GM19372 (cell line): ENCODE measurements at regions not wholly inside any gene's neighbourhood (a gene's known extent, or its start where the extent isn't known, plus 50 kb on each side); places are given as distances from the start of the nearest gene placed in this dataset.
"Not testable (repeated sequence)": the region's sequence is repeated elsewhere in the genome, so short reads cannot be mapped to it uniquely, and the experiment has no call there.

Source experiments
- ATAC-seq: cut with Tn5 transposase; IDR thresholded peaks from one replicate; pipeline ENCODE4 v1.9.1; 2021; ENCODE audit warnings: mild to moderate bottlenecking, low read depth, moderate library complexity; ENCODE audit not compliant: unreplicated experiment

- no peak for ATAC-seq
Observed at GRCh38 chr5:124210111-124210910, 536.1 kb downstream of the ZNF608 start.

GRCh38 chr5:124207118-124207517 lies 539.3 kb downstream of the ZNF608 start:
- ATAC-seq, result no peak

GRCh38 chr5:124206540-124206939 lies 539.9 kb downstream of the ZNF608 start:
- ATAC-seq, result no peak

GRCh38 chr5:124203303-124203702 lies 543.1 kb downstream of the ZNF608 start:
- ATAC-seq, result no peak

DNA sequence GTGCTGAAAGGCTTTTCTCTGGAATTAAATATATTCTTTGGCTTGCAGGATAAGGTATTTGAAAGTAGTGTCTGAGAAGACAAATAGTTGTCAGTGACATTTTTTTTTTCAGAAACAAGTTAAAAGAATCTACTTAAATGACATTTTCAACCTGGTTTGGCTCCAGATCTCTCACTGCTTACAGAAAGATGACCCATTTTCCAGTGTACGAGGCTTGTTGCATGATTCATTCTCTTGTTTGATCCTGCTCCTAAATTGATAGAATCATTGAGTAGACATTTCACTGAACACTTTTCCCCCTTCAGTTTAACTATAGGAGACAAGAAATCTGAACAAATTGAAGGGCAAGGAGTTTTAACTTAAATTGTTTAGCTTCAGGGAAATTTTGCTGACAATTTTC lies 546.1 kb downstream of the ZNF608 start:
- no peak for ATAC-seq

DNA sequence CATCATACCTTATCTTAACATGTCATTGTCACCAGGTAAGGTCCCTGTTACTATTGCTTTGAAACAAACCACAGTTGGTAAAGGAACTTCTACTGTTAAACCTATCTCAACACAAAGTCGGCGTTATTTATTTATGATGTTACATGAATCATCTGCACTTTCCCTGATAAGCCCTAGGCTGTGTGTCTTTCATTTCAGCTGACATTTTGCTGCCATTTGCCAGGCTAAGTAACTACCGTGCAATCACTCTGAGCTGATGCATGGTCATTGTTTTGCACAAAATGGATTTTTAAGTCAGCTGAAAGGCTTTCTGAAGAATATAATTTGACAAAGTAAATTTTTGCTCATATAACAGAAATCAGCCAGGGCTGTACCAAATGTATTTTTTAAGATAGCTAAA lies 546.5 kb downstream of the ZNF608 start:
- ATAC-seq, result no peak

- ATAC-seq, result no peak
Observed at GRCh38 chr5:124195411-124195810, 551.0 kb downstream of the ZNF608 start.

DNA sequence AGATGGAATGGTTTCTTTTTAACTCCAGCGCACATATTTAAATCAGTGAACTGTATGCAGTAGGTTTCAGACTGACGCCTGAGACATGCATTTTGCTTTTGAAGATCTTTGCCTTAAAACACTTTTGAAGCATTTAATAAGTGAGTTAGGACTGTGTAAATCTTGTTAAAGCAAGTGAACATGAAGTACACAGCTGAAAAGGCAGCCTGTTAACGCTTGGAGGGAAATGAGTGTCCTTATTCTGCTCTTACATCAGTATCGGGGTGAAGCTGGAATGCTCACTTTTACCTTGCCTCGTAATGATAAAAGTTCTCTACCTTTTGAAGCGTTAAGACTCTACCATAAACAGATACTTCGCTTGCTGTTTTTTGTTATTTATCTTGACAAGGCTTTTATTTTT lies 552.2 kb downstream of the ZNF608 start:
- ATAC-seq, result no peak

DNA sequence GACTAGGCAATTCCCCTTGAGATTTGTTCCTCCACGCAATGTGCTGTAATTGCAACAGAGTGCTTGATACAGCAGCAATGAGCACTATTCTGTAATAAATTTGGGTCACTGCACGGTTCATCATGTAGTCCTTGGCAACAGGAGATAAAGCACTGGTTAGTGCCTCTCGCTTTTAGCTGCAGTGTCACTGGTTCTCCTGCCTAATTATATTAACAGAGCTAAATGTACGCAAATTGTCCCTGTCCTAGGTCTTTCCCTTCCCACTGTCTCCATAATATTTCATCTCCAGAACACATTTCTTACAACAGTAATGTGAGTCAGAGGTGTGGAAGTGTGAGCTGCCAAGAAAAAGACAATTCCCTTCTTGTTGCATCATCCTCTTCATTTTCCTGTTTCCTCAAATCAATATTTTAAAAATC lies 553.1 kb downstream of the ZNF608 start:
- ATAC-seq, result no peak

- no peak for ATAC-seq
Observed at GRCh38 chr5:124192716-124193115, 553.7 kb downstream of the ZNF608 start.

DNA sequence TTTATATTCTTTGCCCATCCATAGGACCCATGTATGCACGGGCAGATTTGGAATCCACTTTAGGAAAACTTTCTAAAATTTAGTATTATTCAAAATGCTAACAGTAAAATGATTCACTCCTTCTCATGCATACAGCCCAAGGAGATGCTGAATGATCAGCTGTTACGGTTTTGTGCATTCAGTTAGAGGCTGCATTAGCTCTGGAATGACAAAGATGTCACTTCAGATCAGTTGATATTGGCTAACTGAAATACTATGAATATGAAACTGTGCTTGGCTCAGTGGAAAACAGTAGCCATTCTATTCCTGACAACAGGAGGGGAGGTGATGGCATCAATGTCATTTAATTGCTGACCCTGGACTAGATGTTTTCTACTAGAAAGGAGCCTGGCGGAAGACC lies 560.7 kb downstream of the ZNF608 start:
- ATAC-seq, result no peak

DNA sequence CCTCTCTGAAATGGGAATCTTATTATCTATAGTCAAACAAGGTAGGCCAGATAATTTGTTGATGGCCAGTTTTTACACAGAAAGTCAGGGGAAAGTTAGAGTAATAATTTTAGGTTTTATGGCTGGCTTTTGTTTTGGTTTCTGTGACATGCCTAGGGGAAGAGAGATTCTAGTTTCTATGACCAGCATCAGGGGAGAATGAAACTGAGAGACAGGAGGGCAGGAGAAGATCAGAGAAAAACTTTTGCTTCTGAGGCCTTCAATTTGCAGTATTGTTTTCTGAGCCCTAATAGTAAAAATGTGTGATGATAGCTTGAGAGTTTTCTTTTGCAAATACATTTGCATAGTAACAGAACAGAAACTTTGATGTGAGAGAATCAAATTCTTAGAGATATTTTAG lies 564.3 kb downstream of the ZNF608 start:
- peak; percentile 54 for ATAC-seq

DNA sequence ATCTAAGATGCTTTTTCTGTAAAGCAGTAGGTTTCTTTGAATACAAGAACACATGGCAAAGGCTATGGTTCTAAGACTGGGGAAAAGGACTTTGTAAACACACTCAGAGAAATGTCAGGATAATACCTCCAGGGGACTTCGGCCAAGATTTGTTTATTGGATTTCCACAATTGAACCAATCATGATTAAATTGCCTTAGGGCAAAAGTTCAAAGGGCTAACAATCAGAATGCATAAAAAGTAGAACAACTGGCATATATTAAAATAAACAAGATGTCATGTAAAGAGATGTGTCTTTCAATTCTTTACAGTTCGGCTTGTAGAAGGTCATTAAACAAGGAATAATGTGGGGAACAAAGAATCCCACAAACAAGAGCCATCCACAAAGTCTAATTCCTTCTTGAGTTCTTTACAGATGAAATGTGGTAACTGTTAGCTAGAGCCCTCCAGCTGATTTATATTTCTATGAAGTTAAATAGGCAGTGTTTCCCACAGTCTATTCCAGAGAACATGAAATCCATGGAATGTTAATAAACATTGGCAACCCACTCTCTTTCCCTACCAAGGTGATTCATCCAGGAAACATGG lies 565.5 kb downstream of the ZNF608 start:
- ATAC-seq, result no peak

- no peak for ATAC-seq
Observed at GRCh38 chr5:124180299-124180874, 566.1 kb downstream of the ZNF608 start.

DNA sequence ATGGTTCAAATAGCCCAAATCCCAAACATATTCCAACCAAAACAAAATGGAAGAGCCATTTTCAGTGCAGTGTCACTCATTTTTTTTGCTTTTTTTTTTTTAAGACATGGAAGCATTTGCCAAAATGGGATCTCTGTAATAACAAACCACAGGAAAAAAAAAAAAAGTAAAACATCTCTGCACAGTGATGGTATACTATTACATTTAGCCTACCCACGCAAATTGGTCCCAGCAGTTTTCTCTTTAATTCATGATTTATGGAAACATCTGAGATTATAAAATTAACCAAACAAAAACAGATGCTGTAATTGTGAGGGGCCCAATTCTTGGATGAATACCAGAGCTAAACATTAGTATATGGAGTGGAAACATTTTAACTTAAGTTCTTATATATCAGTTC lies 566.6 kb downstream of the ZNF608 start:
- no peak for ATAC-seq

- ATAC-seq, result no peak
Observed at GRCh38 chr5:124178050-124178449, 568.4 kb downstream of the ZNF608 start.

DNA sequence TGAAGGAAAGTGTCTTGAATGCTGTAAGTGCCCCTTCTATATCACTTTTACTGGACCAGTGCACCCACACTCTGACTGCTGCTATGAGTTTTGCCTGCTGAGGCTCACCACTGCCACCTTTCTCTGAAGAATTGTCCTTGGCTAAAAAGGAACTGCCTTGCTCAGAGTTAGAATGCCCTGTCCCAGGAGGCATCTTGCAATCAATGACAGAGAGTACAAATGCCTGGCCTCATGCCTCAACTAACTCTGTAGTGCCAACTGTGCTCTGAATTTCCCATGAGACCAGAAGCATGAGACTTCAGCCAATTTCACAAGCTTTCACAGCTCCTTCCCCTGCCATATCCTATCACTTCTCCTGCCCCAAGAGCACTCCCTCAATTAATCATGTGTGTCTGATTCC lies 569.7 kb downstream of the ZNF608 start:
- no peak for ATAC-seq

- no peak for ATAC-seq
Observed at GRCh38 chr5:124173386-124173785, 573.1 kb downstream of the ZNF608 start.

DNA sequence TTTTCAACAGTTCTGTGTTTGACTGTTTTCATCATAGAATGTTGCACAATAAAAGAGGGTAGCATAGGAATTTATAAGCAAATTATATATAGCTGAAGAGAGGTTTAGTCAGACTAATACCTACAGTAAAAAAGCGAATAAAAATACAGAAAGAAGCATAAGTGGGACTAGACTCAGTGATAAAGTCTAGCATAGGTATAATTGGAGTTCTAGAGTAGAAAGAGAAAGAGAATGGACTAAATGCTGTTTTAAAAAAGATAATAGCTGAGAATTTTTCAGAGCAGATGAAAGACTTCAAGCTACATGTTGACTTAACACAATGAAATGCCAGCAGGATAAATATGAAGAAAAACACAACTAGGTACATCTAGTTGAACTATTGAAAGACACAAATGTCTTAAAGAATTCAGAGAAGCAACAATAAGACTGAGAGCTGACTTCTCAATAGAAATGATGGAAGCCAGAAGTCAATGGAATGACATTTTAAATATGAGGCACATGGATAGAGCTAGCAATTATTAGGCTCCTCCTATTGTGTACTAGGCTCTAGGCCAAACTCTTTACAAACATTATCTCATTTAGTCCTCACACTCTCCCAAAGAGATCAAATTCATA lies 573.9 kb downstream of the ZNF608 start:
- ATAC-seq, result no peak

GRCh38 chr5:124168093-124168492 lies 578.3 kb downstream of the ZNF608 start:
- not testable (repeated sequence) for ATAC-seq

GRCh38 chr5:124162767-124163532 lies 583.5 kb downstream of the ZNF608 start:
- ATAC-seq, result no peak
